Mammary epithelial cell (primary cell): ENCODE measurements at regions not wholly inside any gene's neighbourhood (a gene's known extent, or its start where the extent isn't known, plus 50 kb on each side); places are given as distances from the start of the nearest gene placed in this dataset.

Experiments used
- CTCF ChIP-seq, 2 donors: IDR thresholded peaks in 1 of 2; conservative IDR thresholded peaks in 1 of 2; 2 replicates each; pipeline ENCODE4 v1.5.1; 2011 to 2012; ENCODE audit warnings: inconsistent platforms in 2 of 2, low read length in 2 of 2, mild to moderate bottlenecking in 2 of 2, control low read depth in 1 of 2, low read depth in 1 of 2; ENCODE audit not compliant: insufficient read depth in 1 of 2; ENCODE audit errors: extremely low read depth in 1 of 2
- EZH2 ChIP-seq: IDR thresholded peaks from 2 replicates; pipeline ENCODE4 v1.6.1; 2012; ENCODE audit warnings: low read length, inconsistent platforms, borderline replicate concordance

GRCh38 chr5:51273021-51273420 lies 110.2 kb upstream of the ISL1 start:
- TF ChIP-seq CTCF (conservative IDR thresholded peaks at IDR 0.05 in 1 of 2, IDR thresholded peaks at IDR 0.05 in 1 of 2; ENCODE audit: extremely low read depth in 1 of 2, insufficient read depth in 1 of 2, low read depth in 1 of 2, low read length in 2 of 2) (no peak), EZH2 (no peak)
